ENCODE measurements at regions not wholly inside any gene's neighbourhood (a gene's known extent, or its start where the extent isn't known, plus 50 kb on each side); places are given as distances from the start of the nearest gene placed in this dataset.

- Histone ChIP-seq H3F3A (replicated peaks; ENCODE audit: low read depth) (no peaks in the 10 kb centered on the region), H3K27ac (ENCODE audit: low read depth) (no peak overlapping the region), H3K36me3 (ENCODE audit: insufficient read depth) (no peaks in the 10 kb centered on the region), H3K79me2 (replicated peaks; ENCODE audit: insufficient read depth) (no peaks in the 10 kb centered on the region), H3K4me1 (ENCODE audit: insufficient read depth) (peaks cover 28% of the 10 kb centered on the region), H3K9me2 (ENCODE audit: insufficient read depth) (no peaks in the 10 kb centered on the region), H2AFZ (no peak overlapping the region), H3K4me2 (no peak overlapping the region), H3K27me3 (ENCODE audit: insufficient read depth) (peaks cover 37% of the 10 kb centered on the region), H4K20me1 (replicated peaks; ENCODE audit: insufficient read depth) (no peaks in the 10 kb centered on the region), H3K4me3 (no peak overlapping the region)
- Mint-ChIP-seq H3K36me3 (ENCODE audit: low read depth) (no peaks in the 10 kb centered on the region), H3K4me1 (peaks cover 36% of the 10 kb centered on the region), H3K9me3 (peaks cover 2% of the 10 kb centered on the region; the same call in 1 of the 3 replicates), H3K4me3 (no peak overlapping the region), H3K27me3 (ENCODE audit: insufficient read depth, low read depth, poor library complexity) (peaks cover 21% of the 10 kb centered on the region), H3K27ac (no peak overlapping the region)
- ATAC-seq = no peak
- TF ChIP-seq, protein P1, sequence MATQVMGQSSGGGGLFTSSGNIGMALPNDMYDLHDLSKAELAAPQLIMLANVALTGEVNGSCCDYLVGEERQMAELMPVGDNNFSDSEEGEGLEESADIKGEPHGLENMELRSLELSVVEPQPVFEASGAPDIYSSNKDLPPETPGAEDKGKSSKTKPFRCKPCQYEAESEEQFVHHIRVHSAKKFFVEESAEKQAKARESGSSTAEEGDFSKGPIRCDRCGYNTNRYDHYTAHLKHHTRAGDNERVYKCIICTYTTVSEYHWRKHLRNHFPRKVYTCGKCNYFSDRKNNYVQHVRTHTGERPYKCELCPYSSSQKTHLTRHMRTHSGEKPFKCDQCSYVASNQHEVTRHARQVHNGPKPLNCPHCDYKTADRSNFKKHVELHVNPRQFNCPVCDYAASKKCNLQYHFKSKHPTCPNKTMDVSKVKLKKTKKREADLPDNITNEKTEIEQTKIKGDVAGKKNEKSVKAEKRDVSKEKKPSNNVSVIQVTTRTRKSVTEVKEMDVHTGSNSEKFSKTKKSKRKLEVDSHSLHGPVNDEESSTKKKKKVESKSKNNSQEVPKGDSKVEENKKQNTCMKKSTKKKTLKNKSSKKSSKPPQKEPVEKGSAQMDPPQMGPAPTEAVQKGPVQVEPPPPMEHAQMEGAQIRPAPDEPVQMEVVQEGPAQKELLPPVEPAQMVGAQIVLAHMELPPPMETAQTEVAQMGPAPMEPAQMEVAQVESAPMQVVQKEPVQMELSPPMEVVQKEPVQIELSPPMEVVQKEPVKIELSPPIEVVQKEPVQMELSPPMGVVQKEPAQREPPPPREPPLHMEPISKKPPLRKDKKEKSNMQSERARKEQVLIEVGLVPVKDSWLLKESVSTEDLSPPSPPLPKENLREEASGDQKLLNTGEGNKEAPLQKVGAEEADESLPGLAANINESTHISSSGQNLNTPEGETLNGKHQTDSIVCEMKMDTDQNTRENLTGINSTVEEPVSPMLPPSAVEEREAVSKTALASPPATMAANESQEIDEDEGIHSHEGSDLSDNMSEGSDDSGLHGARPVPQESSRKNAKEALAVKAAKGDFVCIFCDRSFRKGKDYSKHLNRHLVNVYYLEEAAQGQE (IDR thresholded peaks at IDR 0.05; ENCODE audit: unreplicated experiment) = no peak
- peak in 1 of 2 experiments; percentile 23; a peak in 1 of 4 replicates for TF ChIP-seq CTCF (conservative IDR thresholded peaks at IDR 0.05; ENCODE audit: low read depth in 2 of 2)
- DNase-seq (ENCODE audit: low spot score) = no peak
Observed at GRCh38 chr9:84137968-84138367, 157.4 kb downstream of the RMI1 start.

- no peaks in the 10 kb centered on the region for H3F3A ChIP-seq (replicated peaks; ENCODE audit: low read depth)
- no peak overlapping the region for H3K4me2 ChIP-seq
- H3K36me3 ChIP-seq (ENCODE audit: insufficient read depth) = no peaks in the 10 kb centered on the region
- Mint-ChIP-seq H3K9me3 (peaks cover 2% of the 10 kb centered on the region; the same call in 1 of the 3 replicates), H3K36me3 (ENCODE audit: low read depth) (no peaks in the 10 kb centered on the region), H3K27ac (no peak overlapping the region), H3K4me3 (no peak overlapping the region), H3K4me1 (peaks cover 36% of the 10 kb centered on the region), H3K27me3 (ENCODE audit: insufficient read depth, low read depth, poor library complexity) (peaks cover 21% of the 10 kb centered on the region)
- no peaks in the 10 kb centered on the region for H3K79me2 ChIP-seq (replicated peaks; ENCODE audit: insufficient read depth)
- H3K27me3 ChIP-seq (ENCODE audit: insufficient read depth) = peaks cover 37% of the 10 kb centered on the region
- no peak for DNase-seq (ENCODE audit: low spot score)
- peaks cover 28% of the 10 kb centered on the region for H3K4me1 ChIP-seq (ENCODE audit: insufficient read depth)
- ATAC-seq = no peak
- H3K27ac ChIP-seq (ENCODE audit: low read depth) = no peak overlapping the region
- no peaks in the 10 kb centered on the region for H4K20me1 ChIP-seq (replicated peaks; ENCODE audit: insufficient read depth)
- no peak overlapping the region for H2AFZ ChIP-seq
- no peak overlapping the region for H3K4me3 ChIP-seq
- no peaks in the 10 kb centered on the region for H3K9me2 ChIP-seq (ENCODE audit: insufficient read depth)
- no peak for TF ChIP-seq CTCF (conservative IDR thresholded peaks at IDR 0.05; ENCODE audit: low read depth in 2 of 2)
- TF ChIP-seq, protein P2, sequence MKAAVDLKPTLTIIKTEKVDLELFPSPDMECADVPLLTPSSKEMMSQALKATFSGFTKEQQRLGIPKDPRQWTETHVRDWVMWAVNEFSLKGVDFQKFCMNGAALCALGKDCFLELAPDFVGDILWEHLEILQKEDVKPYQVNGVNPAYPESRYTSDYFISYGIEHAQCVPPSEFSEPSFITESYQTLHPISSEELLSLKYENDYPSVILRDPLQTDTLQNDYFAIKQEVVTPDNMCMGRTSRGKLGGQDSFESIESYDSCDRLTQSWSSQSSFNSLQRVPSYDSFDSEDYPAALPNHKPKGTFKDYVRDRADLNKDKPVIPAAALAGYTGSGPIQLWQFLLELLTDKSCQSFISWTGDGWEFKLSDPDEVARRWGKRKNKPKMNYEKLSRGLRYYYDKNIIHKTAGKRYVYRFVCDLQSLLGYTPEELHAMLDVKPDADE (IDR thresholded peaks at IDR 0.05) = no peak
- TF ChIP-seq ZNF331 (CRISPR knock-in tag; IDR thresholded peaks at IDR 0.05; ENCODE audit: low read depth) = no peak
- TF ChIP-seq, protein P1 (IDR thresholded peaks at IDR 0.05; ENCODE audit: unreplicated experiment) = no peak
- no peak for TF ChIP-seq CREB1 (CRISPR knock-in tag; IDR thresholded peaks at IDR 0.05; ENCODE audit: low read depth)
- no peak for TF ChIP-seq JUNB (IDR thresholded peaks at IDR 0.05; ENCODE audit: unreplicated experiment)
- TF ChIP-seq EZH2phosphoT487 (IDR thresholded peaks at IDR 0.05; ENCODE audit: unreplicated experiment) = no peak
- no peak for TF ChIP-seq STAT1 (IDR thresholded peaks at IDR 0.05; ENCODE audit: unreplicated experiment)
- TF ChIP-seq POLR2AphosphoS5 (IDR thresholded peaks at IDR 0.05; ENCODE audit: low read depth) = no peak
- TF ChIP-seq NANOG (IDR thresholded peaks at IDR 0.05; ENCODE audit: borderline replicate concordance) = no peak
Observed at GRCh38 chr9:84138541-84138940, 157.9 kb downstream of the RMI1 start.

Measured in GM23338 (cell line).